ENCODE measurements at regions not wholly inside any gene's neighbourhood (a gene's known extent, or its start where the extent isn't known, plus 50 kb on each side); places are given as distances from the start of the nearest gene placed in this dataset.
"Not testable (repeated sequence)": the region's sequence is repeated elsewhere in the genome, so short reads cannot be mapped to it uniquely, and the experiment has no call there.

- DNase-seq (ENCODE audit: insufficient read length, low spot score) (no peak), FAIRE-seq (no peak)
These were observed 178.3 kb downstream of the CHIC2 start for GRCh38 chr4:53886090-53886489.

GRCh38 chr4:53885668-53886067 lies 178.7 kb downstream of the CHIC2 start:
- FAIRE-seq = no peak

GRCh38 chr4:53877096-53877495 lies 187.3 kb downstream of the CHIC2 start:
- not testable (repeated sequence) for DNase-seq (ENCODE audit: insufficient read length, low spot score)

More at GRCh38 chr4:53885668-53886067, 178.7 kb downstream of the CHIC2 start:
- DNase-seq (ENCODE audit: insufficient read length, low spot score) = no peak

GRCh38 chr4:53866055-53866454 lies 198.3 kb downstream of the CHIC2 start:
- no peak for DNase-seq (ENCODE audit: insufficient read length, low spot score)
- FAIRE-seq = no peak

More at GRCh38 chr4:53877096-53877495, 187.3 kb downstream of the CHIC2 start:
- FAIRE-seq = not testable (repeated sequence)

- FAIRE-seq = no peak
- DNase-seq (ENCODE audit: insufficient read length, low spot score) = no peak
These were observed 199.4 kb downstream of the CHIC2 start for GRCh38 chr4:53865054-53865453.

- DNase-seq (ENCODE audit: insufficient read length, low spot score) (no peak), FAIRE-seq (no peak)
These were observed 200.6 kb downstream of the CHIC2 start for GRCh38 chr4:53863736-53864365.

- FAIRE-seq (no peak), DNase-seq (ENCODE audit: insufficient read length, low spot score) (no peak)
These were observed 201.2 kb downstream of the CHIC2 start for GRCh38 chr4:53863158-53863557.

- DNase-seq (ENCODE audit: insufficient read length, low spot score) = no peak
These were observed 202.4 kb downstream of the CHIC2 start for GRCh38 chr4:53861856-53862610.

GRCh38 chr4:53859305-53859704 lies 205.1 kb downstream of the CHIC2 start:
- FAIRE-seq = no peak
- DNase-seq (ENCODE audit: insufficient read length, low spot score) = no peak

More at GRCh38 chr4:53861856-53862610, 202.4 kb downstream of the CHIC2 start:
- no peak for FAIRE-seq

GRCh38 chr4:53858744-53859143 lies 205.7 kb downstream of the CHIC2 start:
- DNase-seq (ENCODE audit: insufficient read length, low spot score) (no peak), FAIRE-seq (no peak)

GRCh38 chr4:53855581-53856250 lies 208.7 kb downstream of the CHIC2 start:
- DNase-seq (ENCODE audit: insufficient read length, low spot score) (no peak), FAIRE-seq (no peak)

GRCh38 chr4:53854991-53855568 lies 209.3 kb downstream of the CHIC2 start:
- no peak for FAIRE-seq
- no peak for DNase-seq (ENCODE audit: insufficient read length, low spot score)

- DNase-seq (ENCODE audit: insufficient read length, low spot score) (no peak), FAIRE-seq (no peak)
These were observed 212.1 kb downstream of the CHIC2 start for GRCh38 chr4:53852343-53852742.

- DNase-seq (ENCODE audit: insufficient read length, low spot score) = no peak
- FAIRE-seq = no peak
These were observed 216.4 kb downstream of the CHIC2 start for GRCh38 chr4:53847965-53848364.

- no peak for DNase-seq (ENCODE audit: insufficient read length, low spot score)
These were observed 219.9 kb downstream of the CHIC2 start for GRCh38 chr4:53844551-53844950.

GRCh38 chr4:53844133-53844532 lies 220.3 kb downstream of the CHIC2 start:
- FAIRE-seq (no peak), DNase-seq (ENCODE audit: insufficient read length, low spot score) (no peak)

More at GRCh38 chr4:53844551-53844950, 219.9 kb downstream of the CHIC2 start:
- no peak for FAIRE-seq

GRCh38 chr4:53841711-53842110 lies 222.7 kb downstream of the CHIC2 start:
- FAIRE-seq (no peak), DNase-seq (ENCODE audit: insufficient read length, low spot score) (no peak)

- no peak for DNase-seq (ENCODE audit: insufficient read length, low spot score)
- no peak for FAIRE-seq
These were observed 223.8 kb downstream of the CHIC2 start for GRCh38 chr4:53840643-53841042.

- not testable (repeated sequence) for FAIRE-seq; DNase-seq (ENCODE audit: insufficient read length, low spot score)
These were observed 231.0 kb downstream of the CHIC2 start for GRCh38 chr4:53833302-53834003.

- DNase-seq (ENCODE audit: insufficient read length, low spot score) (no peak), FAIRE-seq (no peak)
These were observed 231.9 kb downstream of the CHIC2 start for GRCh38 chr4:53832549-53832948.

- FAIRE-seq (no peak), DNase-seq (ENCODE audit: insufficient read length, low spot score) (no peak)
These were observed 233.9 kb downstream of the CHIC2 start for GRCh38 chr4:53830511-53830910.
